Hematopoietic multipotent progenitor cell treated with erythropoietin and hydrocortisone succinate and interleukin-3 and kit ligand, for 4 days (in vitro differentiated cells): ENCODE measurements at regions not wholly inside any gene's neighbourhood (a gene's known extent, or its start where the extent isn't known, plus 50 kb on each side); places are given as distances from the start of the nearest gene placed in this dataset.

Experiments
- DNase-seq: peaks from one replicate; pipeline ENCODE4 v3.0.0-alpha.2; 2015

GRCh38 chr7:136664537-136664936, 203.9 kb upstream of the CHRM2 start:
- peak; percentile 46 for DNase-seq

GRCh38 chr7:136657482-136657921, 210.9 kb upstream of the CHRM2 start:
- no peak for DNase-seq

- no peak for DNase-seq
These were observed 211.9 kb upstream of the CHRM2 start for GRCh38 chr7:136656516-136656915.

GRCh38 chr7:136655414-136655813, 213.0 kb upstream of the CHRM2 start:
- peak; percentile 1 for DNase-seq

GRCh38 chr7:136654406-136654805, 214.0 kb upstream of the CHRM2 start:
- DNase-seq = no peak

- DNase-seq = no peak
These were observed 215.6 kb upstream of the CHRM2 start for GRCh38 chr7:136652635-136653370.

- DNase-seq = no peak
These were observed 227.5 kb upstream of the CHRM2 start for GRCh38 chr7:136640977-136641376.

- DNase-seq = no peak
These were observed 230.6 kb upstream of the CHRM2 start for GRCh38 chr7:136637813-136638212.

- DNase-seq = no peak
These were observed 232.7 kb upstream of the CHRM2 start for GRCh38 chr7:136635751-136636150.

GRCh38 chr7:136618818-136619217, 249.6 kb upstream of the CHRM2 start:
- no peak for DNase-seq

GRCh38 chr7:136617176-136617575, 251.3 kb upstream of the CHRM2 start:
- no peak for DNase-seq

GRCh38 chr7:136605532-136606329, 262.7 kb upstream of the CHRM2 start:
- no peak for DNase-seq

GRCh38 chr7:136601772-136602171, 266.7 kb upstream of the CHRM2 start:
- DNase-seq = no peak

GRCh38 chr7:136600475-136600874, 268.0 kb upstream of the CHRM2 start:
- DNase-seq = no peak

GRCh38 chr7:136594739-136595144, 273.7 kb upstream of the CHRM2 start:
- no peak for DNase-seq

GRCh38 chr7:136588216-136588615, 280.2 kb upstream of the CHRM2 start:
- DNase-seq = no peak

- DNase-seq = no peak
These were observed 282.3 kb upstream of the CHRM2 start for GRCh38 chr7:136585954-136586670.

GRCh38 chr7:136566491-136566890, 302.0 kb upstream of the CHRM2 start:
- no peak for DNase-seq

GRCh38 chr7:136555933-136556332, 312.5 kb upstream of the CHRM2 start:
- DNase-seq = no peak

- no peak for DNase-seq
These were observed 316.8 kb upstream of the CHRM2 start for GRCh38 chr7:136551618-136552017.

- no peak for DNase-seq
These were observed 318.7 kb upstream of the CHRM2 start for GRCh38 chr7:136549756-136550155.

- no peak for DNase-seq
These were observed 334.7 kb upstream of the CHRM2 start for GRCh38 chr7:136533732-136534131.

- no peak for DNase-seq
These were observed 337.6 kb upstream of the CHRM2 start for GRCh38 chr7:136530831-136531230.

- no peak for DNase-seq
These were observed 340.1 kb upstream of the CHRM2 start for GRCh38 chr7:136528329-136528728.
